Smooth muscle cell (in vitro differentiated cells): ENCODE measurements at regions not wholly inside any gene's neighbourhood (a gene's known extent, or its start where the extent isn't known, plus 50 kb on each side); places are given as distances from the start of the nearest gene placed in this dataset.

Experiments used
- DNase-seq: peaks from one replicate; lab custom pipeline; 2025; ENCODE audit not compliant: unreplicated experiment; lab: John Stamatoyannopoulos, UW
- H2AFZ ChIP-seq: fragments of 200-600 bp; sonication (generic); 2 replicates; pipeline ENCODE4 v1.6.0; 2016; ENCODE audit warnings: antibody characterized with exemption, low read depth, mild to moderate bottlenecking
- H3F3A ChIP-seq: fragments of 200-600 bp; sonication (generic); 2 replicates; pipeline ENCODE4 v1.6.0; 2017; ENCODE audit warnings: antibody characterized with exemption, low read depth
- H3K27ac ChIP-seq: fragments of 200-600 bp; sonication (generic); 2 replicates; pipeline ENCODE4 v1.5.1; 2016; ENCODE audit warnings: low read depth, mild to moderate bottlenecking
- H3K27me3 ChIP-seq: fragments of 200-600 bp; sonication (generic); 2 replicates; pipeline ENCODE4 v1.6.1; 2016; ENCODE audit warnings: low read depth, mild to moderate bottlenecking
- H3K36me3 ChIP-seq: fragments of 200-600 bp; sonication (generic); 2 replicates; pipeline ENCODE4 v1.5.1; 2016; ENCODE audit warnings: low read depth
- H3K4me1 ChIP-seq: fragments of 200-600 bp; sonication (generic); 2 replicates; pipeline ENCODE4 v1.5.1; 2016; ENCODE audit warnings: low read depth
- H3K4me2 ChIP-seq: fragments of 200-600 bp; sonication (generic); 2 replicates; pipeline ENCODE4 v1.6.0; 2016; ENCODE audit warnings: mild to moderate bottlenecking
- H3K4me3 ChIP-seq: fragments of 200-600 bp; sonication (generic); 2 replicates; pipeline ENCODE4 v1.5.1; 2016; ENCODE audit warnings: mild to moderate bottlenecking
- H3K79me2 ChIP-seq: fragments of 200-600 bp; sonication (generic); 2 replicates; pipeline ENCODE4 v1.6.0; 2016; ENCODE audit warnings: low read depth, mild to moderate bottlenecking
- H3K9ac ChIP-seq: fragments of 200-600 bp; sonication (generic); 2 replicates; pipeline ENCODE4 v1.6.0; 2016; ENCODE audit warnings: low read depth
- H3K9me3 ChIP-seq: fragments of 200-600 bp; sonication (generic); replicated peaks from 2 replicates; pipeline ENCODE4 v1.5.1; 2016; ENCODE audit warnings: low read depth
- H4K20me1 ChIP-seq: fragments of 200-600 bp; sonication (generic); 2 replicates; pipeline ENCODE4 v1.6.0; 2016; ENCODE audit warnings: low read depth
- WGBS: methylation state at CpG from one replicate; pipeline ENCODE4 v1.1.7; 2016; ENCODE audit warnings: low lambda C conversion rate; 5-methylcytosine and 5-hydroxymethylcytosine counted together
- TF ChIP-seq, protein P1 (sequence below): fragments of 200-600 bp; sonication (generic); IDR thresholded peaks from 2 replicates; pipeline ENCODE4 v1.5.1; 2017; ENCODE audit warnings: borderline replicate concordance, mild to moderate bottlenecking, antibody characterized with exemption; ENCODE audit not compliant: insufficient read depth, poor library complexity, severe bottlenecking

DNA sequence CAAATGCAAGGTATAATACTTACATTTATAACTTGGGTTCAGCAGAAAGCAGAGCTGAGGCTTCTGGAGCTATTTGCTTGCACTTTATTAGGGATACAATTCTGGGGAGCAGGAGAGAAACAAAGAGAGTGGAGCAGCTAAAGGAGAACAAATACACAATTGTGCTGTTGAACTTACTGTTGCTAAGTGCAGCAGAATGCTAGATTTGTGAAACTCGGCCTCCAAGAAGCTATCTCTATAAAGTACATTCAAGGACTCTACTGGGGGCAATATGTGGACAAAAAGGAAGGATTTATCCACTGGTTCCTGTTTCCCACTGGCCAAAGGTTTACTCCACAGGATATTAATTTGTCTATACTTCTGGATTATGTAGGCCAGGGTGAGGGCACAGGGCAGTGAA lies 86.8 kb downstream of the PPP1R2C start:
- no peaks in the 10 kb centered on the region for H3K4me1 ChIP-seq

DNA sequence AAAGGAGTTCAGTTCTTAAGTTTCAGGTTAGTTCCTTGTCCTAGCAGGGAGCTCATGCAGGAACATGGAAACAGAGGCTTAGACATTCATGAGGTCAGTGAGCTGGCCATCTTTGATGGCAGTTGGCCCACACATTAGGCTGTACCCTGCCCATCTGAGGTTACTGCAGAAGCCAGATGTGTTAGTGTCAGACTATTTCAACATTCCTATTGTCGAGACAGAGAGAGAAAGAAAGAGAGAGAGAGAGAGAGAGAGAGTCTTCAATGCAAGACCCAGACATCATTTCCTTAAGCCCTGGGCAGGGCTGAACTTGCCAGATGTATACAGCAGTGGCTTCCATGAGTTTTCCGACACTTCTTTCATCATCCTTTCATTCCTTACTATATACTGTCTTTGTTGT lies 91.3 kb downstream of the PPP1R2C start:
- peak overlapping the region; percentile 3 for H2AFZ ChIP-seq
- peak overlapping the region; percentile 47 for H3K27ac ChIP-seq
- H3K4me2 ChIP-seq, result peak overlapping the region; percentile 3
- no peaks in the 10 kb centered on the region for H3K4me1 ChIP-seq
- no peaks in the 10 kb centered on the region for H4K20me1 ChIP-seq
- no peaks in the 10 kb centered on the region for H3K79me2 ChIP-seq
- TF ChIP-seq, protein P1, sequence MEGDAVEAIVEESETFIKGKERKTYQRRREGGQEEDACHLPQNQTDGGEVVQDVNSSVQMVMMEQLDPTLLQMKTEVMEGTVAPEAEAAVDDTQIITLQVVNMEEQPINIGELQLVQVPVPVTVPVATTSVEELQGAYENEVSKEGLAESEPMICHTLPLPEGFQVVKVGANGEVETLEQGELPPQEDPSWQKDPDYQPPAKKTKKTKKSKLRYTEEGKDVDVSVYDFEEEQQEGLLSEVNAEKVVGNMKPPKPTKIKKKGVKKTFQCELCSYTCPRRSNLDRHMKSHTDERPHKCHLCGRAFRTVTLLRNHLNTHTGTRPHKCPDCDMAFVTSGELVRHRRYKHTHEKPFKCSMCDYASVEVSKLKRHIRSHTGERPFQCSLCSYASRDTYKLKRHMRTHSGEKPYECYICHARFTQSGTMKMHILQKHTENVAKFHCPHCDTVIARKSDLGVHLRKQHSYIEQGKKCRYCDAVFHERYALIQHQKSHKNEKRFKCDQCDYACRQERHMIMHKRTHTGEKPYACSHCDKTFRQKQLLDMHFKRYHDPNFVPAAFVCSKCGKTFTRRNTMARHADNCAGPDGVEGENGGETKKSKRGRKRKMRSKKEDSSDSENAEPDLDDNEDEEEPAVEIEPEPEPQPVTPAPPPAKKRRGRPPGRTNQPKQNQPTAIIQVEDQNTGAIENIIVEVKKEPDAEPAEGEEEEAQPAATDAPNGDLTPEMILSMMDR, result no peak
- no peak overlapping the region for H3K9ac ChIP-seq
- H3K9me3 ChIP-seq, result no peaks in the 10 kb centered on the region
- no peaks in the 10 kb centered on the region for H3K36me3 ChIP-seq
- no peaks in the 10 kb centered on the region for H3F3A ChIP-seq
- no peak for DNase-seq
- WGBS, result 41% methylated on average over 2 of the region's 2 CpGs
- no peak overlapping the region for H3K4me3 ChIP-seq
- H3K27me3 ChIP-seq, result no peaks in the 10 kb centered on the region

More for the DNA sequence above, 86.8 kb downstream of the PPP1R2C start:
- Histone ChIP-seq H3K4me3 (no peak overlapping the region), H3K4me2 (no peak overlapping the region), H2AFZ (no peak overlapping the region), H3K36me3 (no peaks in the 10 kb centered on the region), H3K27me3 (no peaks in the 10 kb centered on the region), H3K27ac (no peak overlapping the region), H3K9me3 (no peaks in the 10 kb centered on the region), H4K20me1 (no peaks in the 10 kb centered on the region), H3F3A (no peaks in the 10 kb centered on the region), H3K9ac (no peak overlapping the region), H3K79me2 (no peaks in the 10 kb centered on the region)
- DNase-seq, result no peak
- 92% methylated on average over 1 of the region's 1 CpG for WGBS
- TF ChIP-seq, protein P1, result no peak

DNA sequence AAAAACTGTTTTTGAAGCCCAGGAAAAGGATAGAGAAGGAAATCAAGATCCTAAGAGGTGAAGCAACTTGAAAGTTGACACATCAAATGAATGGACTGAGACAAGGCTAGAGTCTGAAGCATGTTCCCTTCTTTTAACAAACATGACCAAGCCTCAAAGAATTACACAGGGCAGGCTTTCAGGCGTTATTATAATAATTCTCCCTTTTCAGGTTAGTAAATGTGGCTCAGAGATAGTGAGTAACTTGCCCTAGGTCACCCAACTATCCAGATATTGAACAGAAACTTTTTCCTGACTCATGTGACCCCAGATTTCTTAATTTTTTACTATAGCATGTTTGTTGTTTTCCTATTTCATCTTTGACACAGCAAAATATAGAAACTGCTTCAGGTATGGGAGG lies 91.7 kb downstream of the PPP1R2C start:
- no peak overlapping the region for H3K9ac ChIP-seq
- 80% methylated on average over 1 of the region's 1 CpG for WGBS
- no peak overlapping the region for H3K4me2 ChIP-seq
- DNase-seq, result no peak
- H3K4me1 ChIP-seq, result no peaks in the 10 kb centered on the region
- peak overlapping the region; percentile 3 for H2AFZ ChIP-seq
- no peaks in the 10 kb centered on the region for H3K27me3 ChIP-seq
- H3K27ac ChIP-seq, result peak overlapping the region; percentile 47
- H3K4me3 ChIP-seq, result no peak overlapping the region
- H3K79me2 ChIP-seq, result no peaks in the 10 kb centered on the region
- H3F3A ChIP-seq, result no peaks in the 10 kb centered on the region
- H3K36me3 ChIP-seq, result no peaks in the 10 kb centered on the region
- TF ChIP-seq, protein P1, result no peak
- no peaks in the 10 kb centered on the region for H3K9me3 ChIP-seq
- no peaks in the 10 kb centered on the region for H4K20me1 ChIP-seq

DNA sequence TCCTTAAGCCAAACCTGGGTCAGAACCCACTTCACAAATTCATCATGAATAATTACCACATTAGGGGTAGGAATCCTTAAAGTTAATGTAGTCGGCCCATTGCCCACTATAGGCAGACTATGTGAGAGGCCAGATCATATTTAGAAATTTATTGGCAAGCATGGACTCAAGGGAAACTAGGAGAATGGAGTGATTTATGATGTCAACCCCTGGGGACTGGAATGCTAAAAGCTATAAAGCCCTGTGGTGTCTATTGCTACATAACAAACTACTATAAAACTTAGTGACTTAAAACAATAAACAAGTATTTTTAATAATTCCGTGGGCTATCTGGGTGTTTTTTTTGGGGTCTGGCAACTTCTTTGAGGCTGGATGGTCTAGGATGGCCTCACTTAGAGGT lies 93.9 kb downstream of the PPP1R2C start:
- Histone ChIP-seq H3K79me2 (no peaks in the 10 kb centered on the region), H3K4me3 (no peak overlapping the region), H3K9ac (no peak overlapping the region), H3K36me3 (no peaks in the 10 kb centered on the region), H3K27ac (no peak overlapping the region), H2AFZ (no peak overlapping the region), H3F3A (no peaks in the 10 kb centered on the region), H4K20me1 (no peaks in the 10 kb centered on the region), H3K4me1 (peaks cover 11% of the 10 kb centered on the region), H3K4me2 (no peak overlapping the region), H3K9me3 (no peaks in the 10 kb centered on the region), H3K27me3 (no peaks in the 10 kb centered on the region)
- 85% methylated on average over 2 of the region's 2 CpGs for WGBS
- DNase-seq, result no peak
- TF ChIP-seq, protein P1, result no peak
